ENCODE measurements at regions not wholly inside any gene's neighbourhood (a gene's known extent, or its start where the extent isn't known, plus 50 kb on each side); places are given as distances from the start of the nearest gene placed in this dataset.
"Not testable (repeated sequence)": the region's sequence is repeated elsewhere in the genome, so short reads cannot be mapped to it uniquely, and the experiment has no call there.

DNA sequence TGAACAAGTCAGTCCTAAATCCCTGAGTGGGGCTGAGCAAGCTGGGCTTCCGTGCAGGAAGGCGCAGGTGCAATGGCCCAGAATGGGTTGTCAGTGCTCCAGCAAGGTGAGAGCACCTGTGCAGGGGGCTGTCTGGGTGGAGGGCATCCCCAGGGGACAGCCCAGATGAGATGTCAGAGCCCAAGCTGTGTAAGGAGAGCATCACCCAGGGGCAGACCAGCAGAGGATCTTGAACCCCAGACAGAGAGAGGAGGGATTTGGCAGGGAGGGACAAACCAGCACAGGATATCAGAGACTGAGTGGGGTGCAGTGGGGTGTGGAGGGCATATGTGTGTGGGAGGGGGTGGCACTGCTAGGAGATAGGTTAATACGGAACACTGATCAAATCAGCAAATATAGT, 114.9 kb upstream of the TMEM45B start:
- DNase-seq = no peak

GRCh38 chr11:129701706-129702105, 113.9 kb upstream of the TMEM45B start:
- DNase-seq = no peak

DNA sequence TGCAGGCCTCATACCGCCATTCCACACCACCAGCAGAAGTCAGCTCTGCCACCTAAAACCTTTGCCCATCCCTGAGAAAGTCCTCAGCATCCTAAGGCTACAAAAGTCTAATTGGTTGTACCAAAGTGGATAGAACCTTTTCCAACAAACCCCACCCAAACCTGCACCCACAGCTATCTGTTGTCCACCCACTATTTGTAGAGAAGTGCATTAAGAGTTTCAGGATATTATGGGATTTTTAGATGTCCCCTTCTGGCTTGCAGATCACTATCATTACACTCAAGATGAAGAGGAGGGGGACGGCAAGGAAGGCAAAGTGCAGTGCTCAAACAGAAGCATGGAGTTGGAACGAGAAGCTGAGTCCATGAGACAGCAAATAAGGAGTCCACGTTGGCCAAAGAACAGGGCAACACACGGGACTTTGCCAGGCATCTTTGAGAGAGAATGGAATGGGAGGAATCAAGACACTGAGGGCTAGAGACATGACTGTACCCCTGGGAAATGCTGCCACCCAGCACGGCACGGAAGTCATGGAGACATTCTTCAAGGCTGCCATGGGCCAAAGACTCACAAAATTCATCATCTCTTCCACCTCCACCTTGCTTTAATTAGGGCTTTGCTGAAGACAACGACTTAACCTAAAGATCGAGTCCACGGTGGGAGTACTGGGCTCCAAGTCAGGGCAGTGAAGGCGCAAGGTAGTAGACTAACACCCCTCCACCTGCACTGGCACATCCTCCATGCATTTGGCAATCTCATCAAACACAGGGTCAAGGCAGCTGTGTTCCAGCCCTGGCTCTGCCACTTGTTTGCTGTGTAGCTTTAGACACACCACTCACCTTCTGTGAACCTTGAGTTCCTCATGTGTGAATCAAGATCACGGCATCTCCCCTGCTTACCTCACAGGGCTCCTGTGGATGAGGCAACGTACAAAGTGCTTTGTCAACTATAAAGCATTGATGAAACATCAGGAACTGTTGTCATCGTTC, 112.9 kb upstream of the TMEM45B start:
- DNase-seq = no peak

DNA sequence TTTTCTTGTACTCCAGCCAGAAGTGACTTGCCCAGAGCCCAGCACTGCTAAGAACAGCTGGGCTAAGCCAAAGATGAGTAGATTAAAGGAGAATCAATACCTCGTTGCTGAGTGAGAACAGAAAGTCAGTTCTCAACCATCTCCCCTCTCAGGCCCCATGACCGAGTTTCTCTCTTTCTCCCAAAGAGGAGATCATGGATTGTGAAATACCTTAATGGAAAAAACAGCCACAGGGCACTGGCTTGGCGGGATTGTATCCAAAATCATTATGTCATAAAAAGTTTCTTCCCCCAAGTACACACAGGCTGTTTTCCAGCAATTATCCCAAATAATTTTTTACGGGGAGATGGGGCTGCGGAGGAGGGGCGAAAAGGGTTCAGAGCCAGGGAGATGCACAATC, 111.8 kb upstream of the TMEM45B start:
- DNase-seq = no peak

DNA sequence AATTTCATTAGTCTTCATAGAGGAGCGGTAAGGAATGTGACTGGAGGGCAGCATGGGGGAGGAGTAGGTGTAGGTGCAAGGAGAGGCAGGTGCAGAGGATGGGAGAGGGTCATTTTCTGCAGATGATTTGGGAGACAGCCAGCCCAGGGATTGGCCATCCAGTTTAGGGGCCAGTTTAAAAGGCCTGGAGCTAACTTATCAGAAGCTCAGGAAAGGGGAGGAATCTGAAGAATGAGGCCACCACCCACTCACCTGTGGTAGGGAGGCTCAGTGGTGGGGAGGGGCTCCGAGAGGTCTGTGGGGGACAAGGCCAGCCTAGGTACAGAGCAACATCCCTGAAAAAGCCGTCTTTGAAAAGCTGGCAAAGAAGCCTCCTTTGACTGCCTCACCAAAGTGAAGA, 110.8 kb upstream of the TMEM45B start:
- DNase-seq = no peak

GRCh38 chr11:129705341-129705740, 110.3 kb upstream of the TMEM45B start:
- no peak for DNase-seq

DNA sequence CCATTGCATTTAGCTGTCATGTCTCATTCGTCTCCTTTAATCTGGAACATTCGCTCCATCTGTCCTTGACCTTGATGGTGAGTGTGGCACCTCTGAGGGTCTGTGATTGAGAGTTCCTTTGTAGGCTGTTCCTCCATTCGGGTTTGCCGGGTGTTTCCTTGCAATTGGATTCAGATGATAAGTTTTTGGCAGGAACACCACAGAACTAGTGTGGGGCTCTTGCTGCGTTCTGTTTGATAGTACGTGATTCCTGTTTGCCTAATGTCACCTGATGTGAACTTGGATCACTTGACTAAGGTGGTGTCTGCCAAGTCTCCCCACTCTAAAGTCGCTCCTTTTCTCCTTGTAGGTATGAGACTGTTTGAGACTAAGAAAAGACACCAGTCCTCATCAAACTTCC, 109.7 kb upstream of the TMEM45B start:
- no peak for DNase-seq

DNA sequence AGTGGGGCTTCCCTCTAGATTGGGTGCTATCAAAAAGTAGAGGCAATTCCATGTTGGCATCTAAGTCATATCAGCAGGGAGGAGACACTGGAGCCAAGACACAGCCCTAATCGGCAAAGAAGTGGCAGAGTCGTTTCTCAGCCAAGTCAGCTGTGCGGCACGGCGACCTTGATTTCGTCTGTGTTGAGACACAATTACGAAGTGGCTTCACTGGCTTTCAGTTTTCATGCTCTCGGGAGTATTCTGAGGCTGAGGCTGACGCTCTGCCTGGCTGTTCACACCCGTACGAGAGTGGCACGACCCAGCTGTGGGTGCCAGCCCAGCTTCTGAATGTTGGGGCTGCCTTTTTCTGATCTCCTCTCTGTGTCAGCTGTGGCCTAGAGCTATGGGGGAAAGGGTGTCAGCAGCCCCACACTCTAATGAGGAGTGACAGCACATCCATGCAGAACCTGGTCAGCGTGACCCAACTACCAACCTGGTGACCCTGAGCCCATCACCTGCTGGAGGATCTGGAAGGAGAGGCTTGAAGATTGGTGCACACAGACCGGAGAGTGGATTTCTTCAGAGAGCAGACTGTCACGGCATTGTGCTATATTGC, 105.7 kb upstream of the TMEM45B start:
- DNase-seq = no peak

- no peak for DNase-seq
These were observed 105.2 kb upstream of the TMEM45B start for GRCh38 chr11:129710423-129710822.

GRCh38 chr11:129711760-129712159, 103.9 kb upstream of the TMEM45B start:
- no peak for DNase-seq

DNA sequence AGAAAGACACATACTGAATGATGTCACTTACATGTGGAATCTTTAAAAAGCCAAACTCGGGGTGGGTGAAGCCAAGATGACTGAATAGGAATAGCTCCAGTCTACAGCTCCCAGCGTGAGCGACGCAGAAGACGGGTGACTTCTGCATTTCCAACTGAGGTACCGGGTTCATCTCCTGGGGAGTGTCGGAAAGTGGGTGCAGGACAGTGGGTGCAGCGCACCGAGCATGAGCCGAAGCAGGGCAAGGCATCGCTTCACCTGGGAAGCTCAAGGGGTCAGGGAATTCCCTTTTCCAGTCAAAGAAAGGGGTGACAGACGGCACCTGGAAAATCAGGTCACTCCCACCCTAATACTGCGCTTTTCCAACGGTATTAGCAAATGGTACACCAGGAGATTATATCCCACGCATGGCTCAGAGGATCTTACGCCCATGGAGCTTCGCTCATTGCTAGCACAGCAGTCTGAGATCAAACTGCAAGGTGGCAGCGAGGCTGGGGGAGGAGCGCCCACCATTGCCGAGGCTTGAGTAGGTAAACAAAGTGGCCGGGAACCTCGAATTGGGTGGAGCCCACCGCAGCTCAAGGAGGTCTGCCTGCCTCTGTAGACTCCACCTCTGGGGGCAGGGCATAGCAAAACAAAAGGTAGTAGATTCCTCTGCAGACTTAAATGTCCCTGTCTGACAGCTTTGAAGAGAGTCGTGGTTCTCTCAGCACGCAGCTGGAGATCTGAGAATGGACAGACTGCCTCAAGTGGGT, 103.0 kb upstream of the TMEM45B start:
- DNase-seq = not testable (repeated sequence)

GRCh38 chr11:129719037-129719436, 96.6 kb upstream of the TMEM45B start:
- DNase-seq = no peak

DNA sequence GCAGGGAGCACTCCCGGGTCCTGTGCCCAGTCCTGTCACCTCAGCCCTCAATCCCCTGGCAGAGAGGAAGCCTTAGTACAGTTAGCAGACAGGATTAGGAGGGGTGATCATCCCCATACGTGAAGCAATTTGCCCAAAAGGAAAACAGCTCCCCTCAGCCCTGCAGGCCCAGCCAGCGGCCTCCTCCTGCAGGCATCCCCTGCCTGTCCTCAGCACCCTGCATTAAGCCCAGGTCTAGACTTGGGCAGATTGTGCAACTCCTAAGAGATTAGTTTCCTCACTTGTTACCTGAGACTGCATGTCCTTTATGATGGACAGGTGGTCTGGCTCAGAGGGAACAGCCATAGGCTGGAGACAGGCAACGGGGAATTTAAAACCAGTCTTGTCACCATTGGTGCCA, 95.5 kb upstream of the TMEM45B start:
- DNase-seq = no peak

- DNase-seq = no peak
These were observed 94.7 kb upstream of the TMEM45B start for GRCh38 chr11:129720994-129721393.

DNA sequence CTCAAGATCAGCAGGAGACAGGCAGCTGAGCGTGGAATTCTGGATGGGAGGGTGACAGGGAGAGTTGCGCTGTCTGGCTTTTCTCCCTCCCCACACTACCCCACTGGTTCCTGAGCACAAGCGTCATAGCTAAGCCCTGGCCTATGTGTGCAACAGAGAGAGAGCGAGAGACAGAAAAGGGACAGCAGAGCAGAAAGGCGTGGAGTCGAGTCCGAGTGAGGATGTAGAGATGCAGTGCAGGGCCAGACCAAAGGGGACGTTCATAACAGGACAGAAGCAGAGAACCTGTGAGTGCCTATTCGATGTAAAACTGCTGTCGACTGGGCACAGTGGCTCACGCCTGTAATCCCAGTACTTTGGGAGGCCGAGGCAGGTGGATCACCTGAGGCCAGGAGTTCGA, 94.0 kb upstream of the TMEM45B start:
- no peak for DNase-seq

GRCh38 chr11:129722529-129722928, 93.1 kb upstream of the TMEM45B start:
- DNase-seq = no peak

DNA sequence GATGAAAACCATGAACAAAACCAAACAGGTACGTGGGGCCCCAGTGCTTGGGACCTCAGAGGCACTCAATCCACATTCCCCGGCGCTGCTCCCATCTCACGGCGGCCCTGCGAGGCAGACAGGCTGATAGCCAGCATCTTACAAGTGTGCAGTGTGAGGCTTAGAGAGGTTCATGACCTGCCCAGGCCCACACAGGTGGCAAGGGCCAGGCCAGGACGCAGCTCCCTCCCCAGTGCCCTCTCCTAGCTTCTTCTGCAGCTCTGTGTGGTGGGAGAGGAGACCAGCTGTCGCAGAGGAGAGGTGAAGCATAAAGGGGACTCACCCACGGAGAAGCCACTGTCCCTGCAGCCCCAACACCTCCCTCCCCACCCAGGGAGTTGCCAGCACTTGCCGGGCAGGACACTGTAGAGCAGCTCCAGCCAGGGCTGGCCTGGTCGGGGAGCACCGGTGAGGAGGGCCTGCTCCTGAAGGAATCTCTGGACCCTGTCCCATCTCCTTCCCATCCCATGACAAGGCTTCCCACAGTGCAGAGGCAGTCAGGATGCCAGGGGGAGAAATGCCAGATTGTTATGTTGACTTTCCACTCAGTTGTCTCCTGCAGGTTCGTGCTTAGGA, 92.4 kb upstream of the TMEM45B start:
- DNase-seq = no peak

DNA sequence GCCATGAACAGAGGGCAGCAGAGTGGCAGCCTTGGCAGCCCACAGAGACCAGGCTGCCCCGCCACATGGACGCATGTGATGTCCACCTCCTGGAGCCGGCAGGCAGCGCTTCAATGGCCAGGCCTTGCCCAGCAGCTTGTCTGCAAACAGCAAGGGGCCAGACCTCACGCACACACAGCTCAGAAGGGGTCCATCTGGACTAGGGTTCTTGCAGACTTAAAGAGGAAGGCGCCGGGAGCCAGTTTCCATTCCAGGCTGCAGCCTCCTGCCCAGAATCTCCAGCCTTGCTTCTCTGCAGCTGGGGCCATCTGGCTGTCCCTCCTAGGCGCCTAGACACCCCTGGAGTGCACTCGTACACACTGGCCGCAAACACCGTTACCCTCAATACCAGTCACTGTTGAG, 91.9 kb upstream of the TMEM45B start:
- DNase-seq = no peak

- DNase-seq = no peak
These were observed 90.8 kb upstream of the TMEM45B start for GRCh38 chr11:129724866-129725265.

DNA sequence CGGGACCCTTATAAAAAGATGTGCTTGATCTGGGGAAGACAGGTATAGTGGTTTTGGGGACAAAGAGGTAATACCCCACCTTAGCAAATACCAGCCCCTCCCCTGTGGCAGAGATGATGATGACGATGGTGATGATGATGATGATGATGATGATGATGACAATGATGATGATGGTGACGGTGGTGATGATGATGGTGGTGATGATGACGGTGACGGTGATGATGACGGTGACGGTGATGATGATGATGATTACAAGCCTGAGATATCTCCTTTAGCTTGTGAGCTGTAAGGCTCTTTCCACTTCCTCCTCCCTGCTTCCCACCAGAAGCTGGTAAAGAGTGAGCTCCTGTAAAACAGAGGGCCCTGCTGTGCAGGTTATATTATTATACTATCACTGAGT, 89.5 kb upstream of the TMEM45B start:
- DNase-seq = no peak

- no peak for DNase-seq
These were observed 87.1 kb upstream of the TMEM45B start for GRCh38 chr11:129728581-129728980.

- no peak for DNase-seq
These were observed 86.4 kb upstream of the TMEM45B start for GRCh38 chr11:129729216-129729615.

- no peak for DNase-seq
These were observed 85.8 kb upstream of the TMEM45B start for GRCh38 chr11:129729823-129730222.

Measured in CD4-positive, alpha-beta T cell treated with Interleukin-15 for 1 hour (primary cell).